ENCODE measurements at regions not wholly inside any gene's neighbourhood (a gene's known extent, or its start where the extent isn't known, plus 50 kb on each side); places are given as distances from the start of the nearest gene placed in this dataset.
"Not testable (repeated sequence)": the region's sequence is repeated elsewhere in the genome, so short reads cannot be mapped to it uniquely, and the experiment has no call there.

- no peak for DNase-seq
Measured at GRCh38 chr7:56291-56913, 136.0 kb upstream of the FAM20C start.

- no peak for DNase-seq
Measured at GRCh38 chr7:57071-57470, 135.3 kb upstream of the FAM20C start.

- DNase-seq: no peak
Measured at GRCh38 chr7:57482-58255, 134.7 kb upstream of the FAM20C start.

GRCh38 chr7:58316-58715 is 134.1 kb upstream of the FAM20C start:
- no peak for DNase-seq

- DNase-seq: no peak
Measured at GRCh38 chr7:59079-60016, 133.0 kb upstream of the FAM20C start.

- no peak for DNase-seq
Measured at GRCh38 chr7:60017-60675, 132.2 kb upstream of the FAM20C start.

GRCh38 chr7:60706-61105 is 131.7 kb upstream of the FAM20C start:
- DNase-seq: no peak

GRCh38 chr7:61111-61510 is 131.3 kb upstream of the FAM20C start:
- DNase-seq: no peak

GRCh38 chr7:61576-62360 is 130.6 kb upstream of the FAM20C start:
- DNase-seq: no peak

GRCh38 chr7:62361-63116 is 129.8 kb upstream of the FAM20C start:
- DNase-seq: no peak

GRCh38 chr7:63117-63480 is 129.3 kb upstream of the FAM20C start:
- no peak for DNase-seq

- peak; percentile 24 for DNase-seq
Measured at GRCh38 chr7:63521-64021, 128.8 kb upstream of the FAM20C start.

GRCh38 chr7:64098-64915 is 128.1 kb upstream of the FAM20C start:
- peak; percentile 92 for DNase-seq

- no peak for DNase-seq
Measured at GRCh38 chr7:64916-65341, 127.4 kb upstream of the FAM20C start.

GRCh38 chr7:65554-65953 is 126.8 kb upstream of the FAM20C start:
- DNase-seq: peak; percentile 62

- no peak for DNase-seq
Measured at GRCh38 chr7:66296-66695, 126.1 kb upstream of the FAM20C start.

GRCh38 chr7:66741-67140 is 125.6 kb upstream of the FAM20C start:
- DNase-seq: no peak

GRCh38 chr7:67661-68395 is 124.5 kb upstream of the FAM20C start:
- no peak for DNase-seq

- DNase-seq: no peak
Measured at GRCh38 chr7:68629-69028, 123.7 kb upstream of the FAM20C start.

- not testable (repeated sequence) for DNase-seq
Measured at GRCh38 chr7:69052-69451, 123.3 kb upstream of the FAM20C start.
